ENCODE measurements at regions not wholly inside any gene's neighbourhood (a gene's known extent, or its start where the extent isn't known, plus 50 kb on each side); places are given as distances from the start of the nearest gene placed in this dataset.

GRCh38 chrX:95622200-95622599 lies 1062.4 kb upstream of the DIAPH2 start:
- WGBS, 2 donors: 44 to 49% methylated on average over 5 of the region's 5 CpGs
- no peaks in the 10 kb centered on the region for H3K9me3 ChIP-seq
- H3K4me3 ChIP-seq: no peak overlapping the region
- no peak for ATAC-seq
- H3K27ac ChIP-seq: no peak overlapping the region
- intact Hi-C loops (cut with DNase I): no loop called here
- peaks cover 0 to 7% (median 0%) of the 10 kb centered on the region in 4 donors for H3K27me3 ChIP-seq
- H3K36me3 ChIP-seq: no peaks in the 10 kb centered on the region
- H3K4me1 ChIP-seq: no peaks in the 10 kb centered on the region
- no peak for DNase-seq
- TF ChIP-seq CTCF (IDR thresholded peaks at IDR 0.05): no peak
- no peak for FAIRE-seq

GRCh38 chrX:95626748-95627147 lies 1057.9 kb upstream of the DIAPH2 start:
- no peak overlapping the region for H3K27ac ChIP-seq
- DNase-seq (no peak), FAIRE-seq (no peak), ATAC-seq (no peak)
- H3K9me3 ChIP-seq: no peaks in the 10 kb centered on the region
- WGBS, 2 donors: 32 to 43% methylated on average over 1 of the region's 1 CpG
- no peaks in the 10 kb centered on the region for H3K4me1 ChIP-seq
- TF ChIP-seq CTCF (IDR thresholded peaks at IDR 0.05): no peak
- H3K36me3 ChIP-seq: no peaks in the 10 kb centered on the region
- H3K4me3 ChIP-seq: no peak overlapping the region
- intact Hi-C loops (cut with DNase I): no loop called here
- peaks cover 0 to 4% (median 0%) of the 10 kb centered on the region in 4 donors for H3K27me3 ChIP-seq

DNA sequence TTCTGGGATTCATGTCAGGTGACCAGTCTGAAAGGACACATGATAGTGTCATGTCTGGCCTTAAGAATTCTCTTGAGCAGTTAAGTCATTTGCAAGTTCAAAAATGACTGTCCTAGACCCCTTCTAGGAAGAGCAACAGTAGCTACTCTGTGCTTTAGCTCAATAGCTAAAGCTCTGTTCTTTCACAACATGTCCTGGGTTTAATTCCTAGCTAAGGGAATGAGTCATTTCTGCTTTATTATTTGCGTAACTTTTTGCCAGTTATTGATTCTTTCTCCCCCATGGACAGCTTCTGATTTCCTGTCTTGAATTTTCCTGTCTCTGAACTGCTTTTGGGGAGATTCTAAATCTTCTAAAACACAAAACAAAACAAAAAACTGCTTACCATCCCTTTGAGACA lies 1055.8 kb upstream of the DIAPH2 start:
- ATAC-seq (no peak), FAIRE-seq (no peak), DNase-seq (no peak)
- no peak overlapping the region for H3K4me3 ChIP-seq
- TF ChIP-seq CTCF (IDR thresholded peaks at IDR 0.05): no peak
- H3K9me3 ChIP-seq: no peaks in the 10 kb centered on the region
- intact Hi-C loops (cut with DNase I): no loop called here
- no peaks in the 10 kb centered on the region for H3K4me1 ChIP-seq
- WGBS, 2 donors: 57 to 70% methylated on average over 1 of the region's 1 CpG
- H3K27me3 ChIP-seq: no peaks in the 10 kb centered on the region
- no peaks in the 10 kb centered on the region for H3K36me3 ChIP-seq
- H3K27ac ChIP-seq: no peak overlapping the region

DNA sequence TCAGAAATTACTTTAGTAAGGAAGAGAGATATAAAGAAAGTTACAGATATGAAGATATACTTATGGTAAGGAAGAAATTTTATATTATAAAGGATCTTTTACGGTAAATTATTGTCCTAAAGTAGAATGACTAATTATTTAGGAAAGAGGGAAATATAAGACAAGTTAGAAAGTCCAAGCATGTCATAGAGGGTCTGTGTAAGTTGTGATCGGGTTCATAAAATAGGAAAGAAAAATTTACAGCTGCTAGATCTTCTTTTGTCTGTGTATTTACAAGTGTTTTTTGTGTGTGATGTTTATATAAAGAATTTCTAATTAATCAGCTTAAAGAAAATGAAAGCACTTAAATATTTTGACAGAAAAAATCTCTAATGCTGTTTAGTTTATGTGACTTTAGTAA lies 1054.9 kb upstream of the DIAPH2 start:
- peak; percentile 63 for FAIRE-seq
- 50 to 63% methylated on average over 2 of the region's 2 CpGs for WGBS, 2 donors

DNA sequence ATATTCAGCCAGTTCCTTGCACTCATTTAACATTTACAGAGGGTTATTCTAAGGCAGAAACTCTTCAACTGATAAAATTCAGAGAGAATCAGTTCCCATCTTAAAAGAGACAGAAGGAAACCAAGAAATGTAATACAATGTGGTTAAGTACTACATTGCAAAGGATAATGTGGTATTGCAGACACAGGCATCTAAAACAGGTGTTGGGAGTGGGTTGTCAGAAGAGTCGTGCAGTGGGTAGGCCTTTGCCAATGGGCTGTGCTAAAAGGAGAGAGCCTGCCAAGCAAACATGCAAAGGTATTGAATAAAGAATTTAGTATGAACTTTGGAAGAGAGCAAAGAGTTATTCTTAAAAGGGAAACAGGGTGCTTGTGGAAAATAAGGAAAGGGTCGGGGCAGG lies 1044.4 kb upstream of the DIAPH2 start:
- TF ChIP-seq CTCF (IDR thresholded peaks at IDR 0.05): no peak
- Histone ChIP-seq H3K4me3 (no peak overlapping the region), H3K27ac (no peak overlapping the region), H3K27me3 (no peaks in the 10 kb centered on the region), H3K9me3 (no peaks in the 10 kb centered on the region), H3K36me3 (no peaks in the 10 kb centered on the region), H3K4me1 (no peaks in the 10 kb centered on the region)
- no peak for ATAC-seq
- no peak for DNase-seq
- no peak for FAIRE-seq
- WGBS, 2 donors: 49 to 58% methylated on average over 2 of the region's 2 CpGs
- intact Hi-C loops (cut with DNase I): no loop called here

More for the DNA sequence above, 1054.9 kb upstream of the DIAPH2 start:
- Histone ChIP-seq H3K9me3 (no peaks in the 10 kb centered on the region), H3K4me1 (no peaks in the 10 kb centered on the region), H3K36me3 (no peaks in the 10 kb centered on the region), H3K27ac (no peak overlapping the region), H3K27me3 (no peaks in the 10 kb centered on the region), H3K4me3 (no peak overlapping the region)
- no peak for DNase-seq
- no peak for TF ChIP-seq CTCF (IDR thresholded peaks at IDR 0.05)
- intact Hi-C loops (cut with DNase I): no loop called here
- no peak for ATAC-seq
